ENCODE measurements at regions not wholly inside any gene's neighbourhood (a gene's known extent, or its start where the extent isn't known, plus 50 kb on each side); places are given as distances from the start of the nearest gene placed in this dataset.

GRCh38 chr5:144003636-144004035 lies 166.8 kb downstream of the YIPF5 start:
- in situ Hi-C loops (cut with MboI; ENCODE audit: low pct_unique_long_range_greater_than_20kb, low sequenced_read_pairs, unreplicated experiment): no loop called here

GRCh38 chr5:144004146-144004545 lies 166.3 kb downstream of the YIPF5 start:
- in situ Hi-C loops (cut with MboI; ENCODE audit: low pct_unique_long_range_greater_than_20kb, low sequenced_read_pairs, unreplicated experiment): no loop called here
- TF ChIP-seq, protein P1, sequence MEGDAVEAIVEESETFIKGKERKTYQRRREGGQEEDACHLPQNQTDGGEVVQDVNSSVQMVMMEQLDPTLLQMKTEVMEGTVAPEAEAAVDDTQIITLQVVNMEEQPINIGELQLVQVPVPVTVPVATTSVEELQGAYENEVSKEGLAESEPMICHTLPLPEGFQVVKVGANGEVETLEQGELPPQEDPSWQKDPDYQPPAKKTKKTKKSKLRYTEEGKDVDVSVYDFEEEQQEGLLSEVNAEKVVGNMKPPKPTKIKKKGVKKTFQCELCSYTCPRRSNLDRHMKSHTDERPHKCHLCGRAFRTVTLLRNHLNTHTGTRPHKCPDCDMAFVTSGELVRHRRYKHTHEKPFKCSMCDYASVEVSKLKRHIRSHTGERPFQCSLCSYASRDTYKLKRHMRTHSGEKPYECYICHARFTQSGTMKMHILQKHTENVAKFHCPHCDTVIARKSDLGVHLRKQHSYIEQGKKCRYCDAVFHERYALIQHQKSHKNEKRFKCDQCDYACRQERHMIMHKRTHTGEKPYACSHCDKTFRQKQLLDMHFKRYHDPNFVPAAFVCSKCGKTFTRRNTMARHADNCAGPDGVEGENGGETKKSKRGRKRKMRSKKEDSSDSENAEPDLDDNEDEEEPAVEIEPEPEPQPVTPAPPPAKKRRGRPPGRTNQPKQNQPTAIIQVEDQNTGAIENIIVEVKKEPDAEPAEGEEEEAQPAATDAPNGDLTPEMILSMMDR (IDR thresholded peaks at IDR 0.05; ENCODE audit: extremely low read depth, insufficient read depth, missing control alignments): no peak
- DNase-seq (ENCODE audit: low spot score): no peak

More at GRCh38 chr5:144003636-144004035, 166.8 kb downstream of the YIPF5 start:
- DNase-seq (ENCODE audit: low spot score): no peak
- TF ChIP-seq, protein P1 (IDR thresholded peaks at IDR 0.05; ENCODE audit: extremely low read depth, insufficient read depth, missing control alignments): no peak

DNA sequence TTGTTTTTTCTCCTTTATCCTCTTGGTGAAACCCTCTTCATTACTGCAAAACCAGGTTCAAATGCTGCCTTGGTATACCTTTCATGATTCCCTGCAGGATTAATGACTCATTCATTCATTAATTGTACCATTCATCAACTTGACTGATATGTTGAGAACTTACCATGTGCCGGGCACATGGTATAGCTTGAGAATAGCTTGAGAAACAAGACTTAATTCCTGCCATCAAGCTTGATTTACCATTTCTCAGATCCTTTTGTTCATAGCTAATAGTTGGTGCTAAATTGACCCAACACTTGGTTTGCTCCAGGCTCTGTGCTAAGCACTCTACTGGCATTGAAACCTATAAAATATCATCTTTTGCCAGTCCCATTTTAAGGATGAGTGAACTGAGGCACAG lies 165.7 kb downstream of the YIPF5 start:
- TF ChIP-seq, protein P1 (IDR thresholded peaks at IDR 0.05; ENCODE audit: extremely low read depth, insufficient read depth, missing control alignments): no peak
- DNase-seq (ENCODE audit: low spot score): no peak
- in situ Hi-C loops (cut with MboI; ENCODE audit: low pct_unique_long_range_greater_than_20kb, low sequenced_read_pairs, unreplicated experiment): no loop called here

DNA sequence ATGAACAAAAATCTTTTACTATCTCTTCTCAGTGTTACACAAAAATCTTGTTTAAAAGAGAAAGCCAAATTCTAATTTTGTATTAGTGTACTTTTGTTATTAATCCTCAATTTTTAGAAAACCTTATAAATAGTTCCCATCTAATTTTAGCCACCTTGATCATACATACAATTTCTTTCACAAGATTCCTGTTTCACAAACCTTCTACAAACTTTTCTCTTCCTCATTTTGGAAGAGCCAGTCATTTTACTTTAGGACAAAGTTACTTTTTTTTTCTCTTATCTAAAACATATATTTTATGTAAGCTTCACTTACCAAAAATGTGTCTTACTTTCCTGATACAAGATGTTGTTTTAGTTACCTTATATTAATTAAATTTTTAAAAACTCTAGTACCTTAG lies 161.3 kb downstream of the YIPF5 start:
- TF ChIP-seq, protein P1 (IDR thresholded peaks at IDR 0.05; ENCODE audit: extremely low read depth, insufficient read depth, missing control alignments): no peak
- DNase-seq (ENCODE audit: low spot score): no peak
- in situ Hi-C loops (cut with MboI; ENCODE audit: low pct_unique_long_range_greater_than_20kb, low sequenced_read_pairs, unreplicated experiment): no loop called here

DNA sequence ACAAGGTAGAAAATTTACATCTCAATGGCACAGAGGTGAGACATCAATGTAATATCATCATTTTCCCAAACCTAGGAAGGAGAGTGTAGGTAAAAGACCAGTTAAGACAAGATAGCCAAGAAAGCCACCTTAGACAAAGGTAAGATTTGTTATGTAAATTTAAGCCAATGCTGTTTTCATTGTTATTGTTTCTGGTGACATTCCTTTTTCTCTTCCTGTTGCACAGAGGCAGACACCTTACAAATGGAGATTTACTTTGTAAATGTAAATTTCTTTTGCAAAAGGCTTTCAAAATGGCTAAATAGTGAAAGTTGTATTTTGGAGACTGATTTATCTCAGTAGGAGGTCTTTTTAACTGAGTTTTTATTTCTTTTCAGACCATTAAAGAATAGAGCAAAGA lies 159.1 kb downstream of the YIPF5 start:
- in situ Hi-C loops (cut with MboI; ENCODE audit: low pct_unique_long_range_greater_than_20kb, low sequenced_read_pairs, unreplicated experiment): no loop called here
- TF ChIP-seq, protein P1 (IDR thresholded peaks at IDR 0.05; ENCODE audit: extremely low read depth, insufficient read depth, missing control alignments): no peak
- no peak for DNase-seq (ENCODE audit: low spot score)

DNA sequence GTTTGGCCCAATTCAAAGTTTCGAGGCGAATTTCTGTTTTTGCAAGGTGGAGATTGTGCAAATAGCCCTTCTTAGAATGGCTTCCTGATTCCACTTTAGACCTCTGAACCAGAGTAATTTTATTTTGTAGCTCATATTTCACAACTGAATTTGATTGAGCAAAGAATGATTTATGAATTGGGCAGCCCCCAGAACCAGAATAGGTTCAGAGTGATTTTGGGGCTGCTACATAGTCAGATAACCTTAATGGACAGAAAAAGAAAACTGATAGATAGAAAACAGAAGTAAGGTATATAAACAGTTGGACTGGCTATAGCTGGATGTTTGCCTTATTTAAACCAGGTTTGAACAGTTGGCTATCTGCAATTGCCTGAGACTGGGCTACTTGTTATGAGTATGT lies 156.6 kb downstream of the YIPF5 start:
- in situ Hi-C loops (cut with MboI; ENCODE audit: low pct_unique_long_range_greater_than_20kb, low sequenced_read_pairs, unreplicated experiment): no loop called here
- TF ChIP-seq, protein P1 (IDR thresholded peaks at IDR 0.05; ENCODE audit: extremely low read depth, insufficient read depth, missing control alignments): no peak
- DNase-seq (ENCODE audit: low spot score): no peak

GRCh38 chr5:144015961-144016360 lies 154.5 kb downstream of the YIPF5 start:
- TF ChIP-seq, protein P1 (IDR thresholded peaks at IDR 0.05; ENCODE audit: extremely low read depth, insufficient read depth, missing control alignments): no peak
- in situ Hi-C loops (cut with MboI; ENCODE audit: low pct_unique_long_range_greater_than_20kb, low sequenced_read_pairs, unreplicated experiment): no loop called here
- no peak for DNase-seq (ENCODE audit: low spot score)
